Smooth muscle cell (in vitro differentiated cells): ENCODE measurements at regions not wholly inside any gene's neighbourhood (a gene's known extent, or its start where the extent isn't known, plus 50 kb on each side); places are given as distances from the start of the nearest gene placed in this dataset.

Experiments used
- DNase-seq: peaks from one replicate; lab custom pipeline; 2025; ENCODE audit not compliant: unreplicated experiment; lab: John Stamatoyannopoulos, UW
- H2AFZ ChIP-seq: fragments of 200-600 bp; sonication (generic); 2 replicates; pipeline ENCODE4 v1.6.0; 2016; ENCODE audit warnings: antibody characterized with exemption, low read depth, mild to moderate bottlenecking
- H3F3A ChIP-seq: fragments of 200-600 bp; sonication (generic); 2 replicates; pipeline ENCODE4 v1.6.0; 2017; ENCODE audit warnings: antibody characterized with exemption, low read depth
- H3K27ac ChIP-seq: fragments of 200-600 bp; sonication (generic); 2 replicates; pipeline ENCODE4 v1.5.1; 2016; ENCODE audit warnings: low read depth, mild to moderate bottlenecking
- H3K27me3 ChIP-seq: fragments of 200-600 bp; sonication (generic); 2 replicates; pipeline ENCODE4 v1.6.1; 2016; ENCODE audit warnings: low read depth, mild to moderate bottlenecking
- H3K36me3 ChIP-seq: fragments of 200-600 bp; sonication (generic); 2 replicates; pipeline ENCODE4 v1.5.1; 2016; ENCODE audit warnings: low read depth
- H3K4me1 ChIP-seq: fragments of 200-600 bp; sonication (generic); 2 replicates; pipeline ENCODE4 v1.5.1; 2016; ENCODE audit warnings: low read depth
- H3K4me2 ChIP-seq: fragments of 200-600 bp; sonication (generic); 2 replicates; pipeline ENCODE4 v1.6.0; 2016; ENCODE audit warnings: mild to moderate bottlenecking
- H3K4me3 ChIP-seq: fragments of 200-600 bp; sonication (generic); 2 replicates; pipeline ENCODE4 v1.5.1; 2016; ENCODE audit warnings: mild to moderate bottlenecking
- H3K79me2 ChIP-seq: fragments of 200-600 bp; sonication (generic); 2 replicates; pipeline ENCODE4 v1.6.0; 2016; ENCODE audit warnings: low read depth, mild to moderate bottlenecking
- H3K9ac ChIP-seq: fragments of 200-600 bp; sonication (generic); 2 replicates; pipeline ENCODE4 v1.6.0; 2016; ENCODE audit warnings: low read depth
- H3K9me3 ChIP-seq: fragments of 200-600 bp; sonication (generic); replicated peaks from 2 replicates; pipeline ENCODE4 v1.5.1; 2016; ENCODE audit warnings: low read depth
- H4K20me1 ChIP-seq: fragments of 200-600 bp; sonication (generic); 2 replicates; pipeline ENCODE4 v1.6.0; 2016; ENCODE audit warnings: low read depth
- WGBS: methylation state at CpG from one replicate; pipeline ENCODE4 v1.1.7; 2016; ENCODE audit warnings: low lambda C conversion rate; 5-methylcytosine and 5-hydroxymethylcytosine counted together
- TF ChIP-seq, protein P1 (sequence below): fragments of 200-600 bp; sonication (generic); IDR thresholded peaks from 2 replicates; pipeline ENCODE4 v1.5.1; 2017; ENCODE audit warnings: borderline replicate concordance, mild to moderate bottlenecking, antibody characterized with exemption; ENCODE audit not compliant: insufficient read depth, poor library complexity, severe bottlenecking

DNA sequence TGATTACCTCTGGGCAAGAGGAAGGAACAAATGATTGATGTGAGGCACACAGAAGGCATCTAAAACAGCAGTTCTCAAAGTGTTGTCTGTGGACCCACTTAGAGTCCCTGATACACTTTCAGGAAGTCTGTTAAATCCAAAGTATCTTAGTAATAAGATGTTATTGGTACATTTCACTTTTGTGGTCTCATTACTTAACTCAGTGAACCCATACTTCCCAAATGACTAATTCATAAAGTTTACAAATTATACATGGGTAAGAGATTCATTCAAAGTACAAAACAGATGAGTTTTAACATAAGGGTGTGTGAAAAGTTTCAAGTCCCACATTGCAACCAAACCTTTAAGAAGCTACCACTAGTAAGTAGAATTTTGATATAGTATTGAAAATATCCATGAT, 440.5 kb downstream of the NUP35 start:
- H3K27ac ChIP-seq: no peak overlapping the region
- no peak for DNase-seq
- H3K27me3 ChIP-seq: no peaks in the 10 kb centered on the region
- H3K9me3 ChIP-seq: no peaks in the 10 kb centered on the region
- no peak overlapping the region for H3K9ac ChIP-seq
- H3K79me2 ChIP-seq: no peaks in the 10 kb centered on the region
- no peaks in the 10 kb centered on the region for H3F3A ChIP-seq
- no peak overlapping the region for H3K4me3 ChIP-seq
- H3K4me1 ChIP-seq: no peaks in the 10 kb centered on the region
- H4K20me1 ChIP-seq: no peaks in the 10 kb centered on the region
- TF ChIP-seq, protein P1, sequence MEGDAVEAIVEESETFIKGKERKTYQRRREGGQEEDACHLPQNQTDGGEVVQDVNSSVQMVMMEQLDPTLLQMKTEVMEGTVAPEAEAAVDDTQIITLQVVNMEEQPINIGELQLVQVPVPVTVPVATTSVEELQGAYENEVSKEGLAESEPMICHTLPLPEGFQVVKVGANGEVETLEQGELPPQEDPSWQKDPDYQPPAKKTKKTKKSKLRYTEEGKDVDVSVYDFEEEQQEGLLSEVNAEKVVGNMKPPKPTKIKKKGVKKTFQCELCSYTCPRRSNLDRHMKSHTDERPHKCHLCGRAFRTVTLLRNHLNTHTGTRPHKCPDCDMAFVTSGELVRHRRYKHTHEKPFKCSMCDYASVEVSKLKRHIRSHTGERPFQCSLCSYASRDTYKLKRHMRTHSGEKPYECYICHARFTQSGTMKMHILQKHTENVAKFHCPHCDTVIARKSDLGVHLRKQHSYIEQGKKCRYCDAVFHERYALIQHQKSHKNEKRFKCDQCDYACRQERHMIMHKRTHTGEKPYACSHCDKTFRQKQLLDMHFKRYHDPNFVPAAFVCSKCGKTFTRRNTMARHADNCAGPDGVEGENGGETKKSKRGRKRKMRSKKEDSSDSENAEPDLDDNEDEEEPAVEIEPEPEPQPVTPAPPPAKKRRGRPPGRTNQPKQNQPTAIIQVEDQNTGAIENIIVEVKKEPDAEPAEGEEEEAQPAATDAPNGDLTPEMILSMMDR: no peak
- H2AFZ ChIP-seq: no peak overlapping the region
- no peak overlapping the region for H3K4me2 ChIP-seq
- H3K36me3 ChIP-seq: no peaks in the 10 kb centered on the region

DNA sequence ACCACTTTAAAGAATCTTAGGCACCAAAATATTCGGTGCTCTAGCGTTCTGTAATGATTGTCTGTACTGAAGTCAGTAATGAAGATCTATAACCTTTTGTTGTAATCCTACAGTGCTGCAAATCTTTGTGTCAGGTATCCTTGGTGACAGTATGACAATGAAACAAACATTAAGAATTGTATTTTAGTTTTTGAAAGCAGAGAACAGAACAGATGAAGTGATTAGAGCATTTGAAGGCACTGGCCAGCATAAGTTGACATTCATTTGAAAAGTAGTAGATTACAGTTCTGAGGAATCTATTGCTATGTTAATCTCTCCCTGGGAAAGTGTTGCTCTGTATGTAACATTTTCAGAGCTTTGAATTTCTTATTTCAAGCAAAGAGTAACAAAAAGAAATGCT, 451.2 kb downstream of the NUP35 start:
- no peak for DNase-seq
- H3F3A ChIP-seq: no peaks in the 10 kb centered on the region
- H2AFZ ChIP-seq: no peak overlapping the region
- TF ChIP-seq, protein P1: no peak
- H4K20me1 ChIP-seq: no peaks in the 10 kb centered on the region
- no peak overlapping the region for H3K4me2 ChIP-seq
- no peaks in the 10 kb centered on the region for H3K79me2 ChIP-seq
- H3K4me3 ChIP-seq: no peak overlapping the region
- no peak overlapping the region for H3K9ac ChIP-seq
- H3K27ac ChIP-seq: no peak overlapping the region
- no peaks in the 10 kb centered on the region for H3K27me3 ChIP-seq
- WGBS: 86% methylated on average over 2 of the region's 2 CpGs
- no peaks in the 10 kb centered on the region for H3K36me3 ChIP-seq
- H3K9me3 ChIP-seq: no peaks in the 10 kb centered on the region
- H3K4me1 ChIP-seq: no peaks in the 10 kb centered on the region

DNA sequence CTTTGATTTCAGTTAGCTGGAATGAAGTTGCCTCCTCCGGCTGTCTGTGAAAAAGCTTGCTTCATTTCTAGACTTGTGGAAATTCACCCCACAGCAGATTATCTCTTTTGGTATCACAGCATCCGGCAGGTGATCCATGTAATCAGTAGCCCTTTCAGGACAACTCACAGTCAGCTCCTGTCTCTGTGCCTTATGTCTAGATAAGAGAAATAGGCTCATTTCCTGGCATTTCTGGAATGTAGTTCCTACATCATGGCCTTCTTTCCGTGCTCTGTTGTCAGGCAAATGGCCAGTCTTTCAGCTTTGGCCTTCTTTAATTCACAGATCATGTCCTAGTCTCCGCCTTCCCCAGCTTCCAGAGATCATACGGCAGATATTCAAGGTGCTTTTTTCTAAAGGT, 455.4 kb downstream of the NUP35 start:
- H3F3A ChIP-seq: no peaks in the 10 kb centered on the region
- H3K4me1 ChIP-seq: no peaks in the 10 kb centered on the region
- TF ChIP-seq, protein P1: no peak
- no peak for DNase-seq
- no peaks in the 10 kb centered on the region for H4K20me1 ChIP-seq
- no peak overlapping the region for H3K9ac ChIP-seq
- H2AFZ ChIP-seq: no peak overlapping the region
- WGBS: 64% methylated on average over 5 of the region's 5 CpGs
- no peaks in the 10 kb centered on the region for H3K79me2 ChIP-seq
- no peaks in the 10 kb centered on the region for H3K36me3 ChIP-seq
- H3K4me2 ChIP-seq: no peak overlapping the region
- H3K4me3 ChIP-seq: no peak overlapping the region
- no peaks in the 10 kb centered on the region for H3K27me3 ChIP-seq
- no peaks in the 10 kb centered on the region for H3K9me3 ChIP-seq
- H3K27ac ChIP-seq: no peak overlapping the region

DNA sequence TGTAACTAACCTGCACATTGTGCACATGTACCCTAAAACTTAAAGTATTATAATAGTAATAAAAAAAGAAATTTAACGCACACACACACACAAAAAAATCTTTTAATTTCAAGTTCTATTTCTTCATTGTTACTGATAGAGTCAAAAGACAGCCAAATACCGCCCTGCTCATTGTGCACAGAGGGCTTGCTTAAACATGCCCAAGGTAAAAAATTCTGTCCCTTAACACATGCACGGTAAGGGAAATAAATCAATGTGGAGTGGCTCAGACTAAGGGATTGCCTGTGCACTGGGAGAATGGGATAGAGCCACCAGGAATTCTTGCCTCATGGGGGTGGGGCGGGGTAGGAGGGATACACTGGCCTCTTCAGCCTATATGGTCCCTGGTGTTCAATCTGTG, 468.0 kb downstream of the NUP35 start:
- Histone ChIP-seq H3K4me3 (no peak overlapping the region), H4K20me1 (no peaks in the 10 kb centered on the region), H3K9ac (no peak overlapping the region), H3K4me2 (no peak overlapping the region), H3K27ac (no peak overlapping the region), H2AFZ (no peak overlapping the region), H3K36me3 (no peaks in the 10 kb centered on the region), H3K27me3 (no peaks in the 10 kb centered on the region), H3F3A (no peaks in the 10 kb centered on the region), H3K79me2 (no peaks in the 10 kb centered on the region), H3K4me1 (no peaks in the 10 kb centered on the region), H3K9me3 (no peaks in the 10 kb centered on the region)
- no peak for DNase-seq
- TF ChIP-seq, protein P1: no peak
- WGBS: 80% methylated on average over 4 of the region's 4 CpGs
